CD4-positive, alpha-beta memory T cell (primary cell): ENCODE measurements at regions not wholly inside any gene's neighbourhood (a gene's known extent, or its start where the extent isn't known, plus 50 kb on each side); places are given as distances from the start of the nearest gene placed in this dataset.

Source experiments
- CTCF ChIA-PET: fragments of 350-600 bp; sonication (Branson Sonifier 250); formaldehyde crosslinking; loops from one replicate; lab custom pipeline; 2021; ENCODE audit warnings: inconsistent platforms; ENCODE audit not compliant: partially characterized antibody; lab: Charles Lee
- POLR2A ChIA-PET: fragments of 350-600 bp; sonication (Branson Sonifier 250); formaldehyde crosslinking; loops from one replicate; lab custom pipeline; 2021; ENCODE audit not compliant: partially characterized antibody; lab: Charles Lee
- DNase-seq, 5 donors: peaks; one replicate each; pipeline versions ENCODE4 v3.0.0 to v3.0.0-alpha.2; 2020 to 2022; ENCODE audit warnings: mixed read lengths in 1 of 5
- H3K27ac ChIP-seq: one replicate; pipeline ENCODE4 v1.7.0; 2013; ENCODE audit warnings: low read depth, low read length
- H3K27me3 ChIP-seq: 2 replicates; pipeline ENCODE4 v1.7.0; 2013; ENCODE audit warnings: mild to moderate bottlenecking, low read length, moderate library complexity; ENCODE audit not compliant: insufficient read depth
- H3K36me3 ChIP-seq: 2 replicates; pipeline ENCODE4 v1.7.0; 2013; ENCODE audit warnings: mild to moderate bottlenecking, low read length, moderate library complexity; ENCODE audit not compliant: insufficient read depth
- H3K4me1 ChIP-seq: 2 replicates; pipeline ENCODE4 v1.7.0; 2013; ENCODE audit warnings: mild to moderate bottlenecking, low read length, moderate library complexity; ENCODE audit not compliant: insufficient read depth
- H3K4me3 ChIP-seq, 2 donors: one replicate each; pipeline ENCODE4 v1.7.0; 2013; ENCODE audit warnings: low read length in 2 of 2, mild to moderate bottlenecking in 1 of 2
- H3K9me3 ChIP-seq, 2 donors: one replicate each; pipeline ENCODE4 v1.7.0; 2013; ENCODE audit warnings: low read length in 2 of 2, control low read depth in 1 of 2; ENCODE audit not compliant: control insufficient read depth in 1 of 2
- H3K27ac Mint-ChIP-seq, 7 donors: one replicate each; pipeline ENCODE4 v1.8.0; 2020 to 2021; ENCODE audit warnings: mixed read lengths in 7 of 7, mild to moderate bottlenecking in 6 of 7, inconsistent platforms in 3 of 7, moderate library complexity in 3 of 7
- H3K27me3 Mint-ChIP-seq, 2 donors: one replicate each; pipeline ENCODE4 v1.8.0; 2020 to 2021; ENCODE audit warnings: mixed read lengths in 2 of 2
- H3K36me3 Mint-ChIP-seq, 2 donors: one replicate each; pipeline ENCODE4 v1.8.0; 2020 to 2021; ENCODE audit warnings: mixed read lengths in 2 of 2, inconsistent platforms in 1 of 2, mild to moderate bottlenecking in 1 of 2
- H3K4me1 Mint-ChIP-seq, 4 donors: one replicate each; pipeline ENCODE4 v1.8.0; 2020 to 2021; ENCODE audit warnings: mixed read lengths in 4 of 4, mild to moderate bottlenecking in 1 of 4
- H3K4me3 Mint-ChIP-seq, 8 donors: one replicate each; pipeline ENCODE4 v1.8.0; 2020 to 2021; ENCODE audit warnings: mixed read lengths in 8 of 8, mild to moderate bottlenecking in 7 of 8, moderate library complexity in 6 of 8, inconsistent platforms in 3 of 8
- H3K9me3 Mint-ChIP-seq, 8 donors: one replicate each; pipeline ENCODE4 v1.8.0; 2020 to 2021; ENCODE audit warnings: mixed read lengths in 8 of 8, mild to moderate bottlenecking in 5 of 8, inconsistent platforms in 3 of 8, moderate library complexity in 1 of 8
- intact Hi-C: fragments of 100-400 bp; cut with micrococcal nuclease; formaldehyde crosslinking; loops from one replicate; pipeline ENCODE4 v1.15.1; 2023

DNA sequence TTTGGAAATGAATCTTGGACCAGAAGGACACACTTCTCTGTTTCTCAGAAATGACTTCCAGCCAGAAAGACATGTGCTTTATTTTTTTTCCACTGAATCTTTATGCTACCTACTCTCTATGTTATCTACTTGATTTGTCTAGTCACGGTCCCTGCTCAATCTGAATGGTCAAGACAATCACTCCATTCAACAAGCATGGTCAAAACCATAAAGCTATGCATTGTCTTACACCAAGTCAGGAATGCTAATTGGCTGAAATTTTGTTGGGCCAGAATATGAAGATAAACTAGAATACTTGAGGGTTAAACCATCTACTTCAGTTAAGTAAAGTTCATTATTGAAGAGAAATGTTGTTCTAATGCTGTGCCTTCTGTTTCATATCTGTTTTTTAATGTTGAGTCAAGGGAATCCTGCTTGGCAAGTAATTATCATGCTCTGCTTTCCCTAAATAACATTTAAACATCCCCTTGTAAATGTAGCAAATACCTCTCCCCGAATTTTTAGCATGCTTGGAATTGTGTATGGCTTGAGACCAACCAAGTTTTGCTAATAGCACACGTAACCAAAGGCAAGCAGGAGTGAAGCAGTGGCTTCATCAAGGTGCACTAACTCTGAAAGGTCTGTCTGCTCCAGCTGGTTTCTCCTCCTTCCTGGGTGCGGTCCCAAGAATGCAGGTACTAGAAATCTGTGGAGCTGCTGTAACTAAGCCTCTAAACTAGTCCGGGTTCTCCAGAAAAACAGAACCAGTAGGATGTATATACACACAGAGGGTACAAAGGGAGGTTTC lies 190.3 kb upstream of the CDYL start:
- no peaks in the 10 kb centered on the region for H3K36me3 ChIP-seq
- no peak overlapping the region for H3K4me3 ChIP-seq
- DNase-seq = no peak
- no peak overlapping the region for H3K27ac Mint-ChIP-seq
- no peaks in the 10 kb centered on the region for H3K36me3 Mint-ChIP-seq
- H3K27me3 Mint-ChIP-seq = peaks cover 1 to 2% of the 10 kb centered on the region in 2 donors
- no peaks in the 10 kb centered on the region for H3K27me3 ChIP-seq
- intact Hi-C loops = no loop called here
- H3K9me3 Mint-ChIP-seq = peaks cover 0 to 2% (median 0%) of the 10 kb centered on the region in 8 donors
- no peaks in the 10 kb centered on the region for H3K4me1 Mint-ChIP-seq
- no peak overlapping the region for H3K4me3 Mint-ChIP-seq
- H3K4me1 ChIP-seq = no peaks in the 10 kb centered on the region
- CTCF ChIA-PET = no interaction called here
- no peaks in the 10 kb centered on the region for H3K9me3 ChIP-seq
- POLR2A ChIA-PET = no interaction called here
- H3K27ac ChIP-seq = no peak overlapping the region

- Mint-ChIP-seq H3K27ac (no peak overlapping the region), H3K9me3 (peaks cover 0 to 2% (median 0%) of the 10 kb centered on the region in 8 donors), H3K36me3 (no peaks in the 10 kb centered on the region), H3K4me3 (no peak overlapping the region), H3K4me1 (no peaks in the 10 kb centered on the region), H3K27me3 (peaks cover 2 to 5% of the 10 kb centered on the region in 2 donors)
- no peak for DNase-seq
- ChIA-PET POLR2A (no interaction called here), CTCF (no interaction called here)
- Histone ChIP-seq H3K36me3 (no peaks in the 10 kb centered on the region), H3K27ac (no peak overlapping the region), H3K4me3 (no peak overlapping the region), H3K4me1 (no peaks in the 10 kb centered on the region), H3K27me3 (no peaks in the 10 kb centered on the region), H3K9me3 (no peaks in the 10 kb centered on the region)
- intact Hi-C loops = no loop called here
Measured at GRCh38 chr6:4584801-4585200, 191.4 kb upstream of the CDYL start.

- peaks cover 0 to under 1% (median 0%) of the 10 kb centered on the region in 8 donors for H3K9me3 Mint-ChIP-seq
- H3K27me3 Mint-ChIP-seq = peaks cover 2 to 7% of the 10 kb centered on the region in 2 donors
- no peaks in the 10 kb centered on the region for H3K4me1 Mint-ChIP-seq
- Histone ChIP-seq H3K36me3 (no peaks in the 10 kb centered on the region), H3K4me3 (no peak overlapping the region), H3K9me3 (no peaks in the 10 kb centered on the region), H3K27me3 (no peaks in the 10 kb centered on the region), H3K27ac (no peak overlapping the region), H3K4me1 (no peaks in the 10 kb centered on the region)
- no peaks in the 10 kb centered on the region for H3K36me3 Mint-ChIP-seq
- DNase-seq = no peak
- ChIA-PET POLR2A (no interaction called here), CTCF (no interaction called here)
- no peak overlapping the region for H3K4me3 Mint-ChIP-seq
- no peak overlapping the region for H3K27ac Mint-ChIP-seq
- intact Hi-C loops = no loop called here
Measured at GRCh38 chr6:4582506-4583417, 193.4 kb upstream of the CDYL start.

DNA sequence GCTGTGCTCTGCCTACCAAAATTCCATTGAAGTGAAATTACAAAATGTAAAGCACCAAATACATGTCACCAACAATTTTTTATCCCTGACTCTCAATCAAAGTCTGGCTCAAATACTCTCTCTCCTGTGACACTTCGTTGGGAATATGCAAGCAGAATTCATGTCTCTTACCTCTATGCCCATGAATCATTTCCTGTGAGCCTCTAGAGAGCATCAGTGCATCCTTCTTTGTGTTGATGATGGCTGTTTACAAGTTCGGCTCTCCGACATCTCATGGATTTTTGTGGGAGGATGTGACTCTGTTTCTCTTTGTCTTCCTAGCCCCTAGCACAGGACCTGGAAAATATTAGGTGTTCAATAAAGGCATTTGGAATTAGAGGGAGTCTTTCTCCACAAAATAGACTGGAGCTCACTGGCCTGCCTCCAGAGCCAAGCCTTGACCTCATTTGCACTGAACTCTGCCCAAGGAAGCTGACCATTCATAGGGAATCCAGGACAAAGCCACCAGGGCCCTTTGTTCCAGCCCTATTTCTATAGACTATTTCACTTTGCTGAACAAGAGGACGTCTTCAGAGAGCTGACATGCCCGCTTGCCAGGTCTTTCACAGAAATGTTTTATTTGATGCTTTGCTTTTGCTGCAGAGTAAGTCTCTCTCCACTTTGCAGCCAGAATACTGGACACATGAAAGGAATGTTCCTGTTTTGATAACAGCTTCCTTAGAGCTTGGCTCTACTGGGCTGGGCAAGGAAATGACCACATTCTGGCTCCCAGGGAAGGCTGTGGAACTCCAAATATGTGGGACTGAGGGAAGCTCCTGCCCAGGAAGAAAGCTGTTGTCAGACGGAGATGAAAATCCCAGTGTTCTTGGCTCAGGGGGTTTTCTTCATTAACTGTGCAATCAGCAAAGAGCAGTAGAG lies 194.5 kb upstream of the CDYL start:
- CTCF ChIA-PET = no interaction called here
- H3K27ac ChIP-seq = no peak overlapping the region
- no peaks in the 10 kb centered on the region for H3K36me3 ChIP-seq
- H3K4me1 Mint-ChIP-seq = no peaks in the 10 kb centered on the region
- no peaks in the 10 kb centered on the region for H3K9me3 Mint-ChIP-seq
- H3K27me3 ChIP-seq = no peaks in the 10 kb centered on the region
- no peaks in the 10 kb centered on the region for H3K9me3 ChIP-seq
- H3K4me3 Mint-ChIP-seq = no peak overlapping the region
- H3K36me3 Mint-ChIP-seq = no peaks in the 10 kb centered on the region
- H3K27ac Mint-ChIP-seq = no peak overlapping the region
- POLR2A ChIA-PET = no interaction called here
- no peak for DNase-seq
- intact Hi-C loops = no loop called here
- H3K4me3 ChIP-seq = no peak overlapping the region
- peaks cover 0 to 7% of the 10 kb centered on the region in 2 donors for H3K27me3 Mint-ChIP-seq
- no peaks in the 10 kb centered on the region for H3K4me1 ChIP-seq

DNA sequence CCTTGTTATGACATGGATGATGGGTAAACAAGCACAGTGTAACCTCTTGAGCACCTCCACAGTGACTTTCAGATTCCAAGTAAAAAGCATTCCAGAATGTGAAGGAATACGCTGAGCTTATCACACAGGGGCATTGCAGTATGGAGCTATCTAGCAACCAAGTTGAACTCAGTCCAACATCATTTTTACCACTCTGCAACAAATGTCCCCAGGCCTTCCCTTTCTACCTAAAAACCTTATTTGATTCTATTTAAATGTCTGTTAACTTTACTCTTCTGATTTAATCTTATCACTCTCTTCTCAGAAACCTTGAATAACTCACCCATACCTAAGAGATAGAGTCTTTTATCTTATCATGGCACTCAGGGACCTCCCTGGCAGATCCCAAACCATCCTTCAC lies 195.8 kb upstream of the CDYL start:
- Histone ChIP-seq H3K27ac (no peak overlapping the region), H3K9me3 (no peaks in the 10 kb centered on the region), H3K27me3 (no peaks in the 10 kb centered on the region), H3K4me1 (no peaks in the 10 kb centered on the region), H3K4me3 (no peak overlapping the region), H3K36me3 (no peaks in the 10 kb centered on the region)
- H3K27ac Mint-ChIP-seq = no peak overlapping the region
- ChIA-PET POLR2A (no interaction called here), CTCF (no interaction called here)
- no peak overlapping the region for H3K4me3 Mint-ChIP-seq
- intact Hi-C loops = no loop called here
- peaks cover 0 to 11% (median 0%) of the 10 kb centered on the region in 8 donors for H3K9me3 Mint-ChIP-seq
- H3K36me3 Mint-ChIP-seq = no peaks in the 10 kb centered on the region
- no peak for DNase-seq
- no peaks in the 10 kb centered on the region for H3K4me1 Mint-ChIP-seq
- H3K27me3 Mint-ChIP-seq = peaks cover 0 to 13% of the 10 kb centered on the region in 2 donors

- H3K27me3 Mint-ChIP-seq = peaks cover 2 to 13% of the 10 kb centered on the region in 2 donors
Measured at GRCh38 chr6:4577406-4577805, 198.8 kb upstream of the CDYL start.

More at GRCh38 chr6:4577406-4577805, 198.8 kb upstream of the CDYL start:
- Mint-ChIP-seq H3K27ac (no peak overlapping the region), H3K36me3 (no peaks in the 10 kb centered on the region), H3K4me1 (no peaks in the 10 kb centered on the region), H3K9me3 (peaks cover 0 to 14% (median 1%) of the 10 kb centered on the region in 8 donors), H3K4me3 (no peak overlapping the region)
- POLR2A ChIA-PET = no interaction called here
- Histone ChIP-seq H3K27me3 (no peaks in the 10 kb centered on the region), H3K36me3 (no peaks in the 10 kb centered on the region), H3K4me3 (no peak overlapping the region), H3K4me1 (no peaks in the 10 kb centered on the region), H3K9me3 (no peaks in the 10 kb centered on the region), H3K27ac (no peak overlapping the region)
- intact Hi-C loops = no loop called here
- CTCF ChIA-PET = no interaction called here
- DNase-seq = no peak
